Progenitor cell of endocrine pancreas (in vitro differentiated cells): ENCODE measurements at regions not wholly inside any gene's neighbourhood (a gene's known extent, or its start where the extent isn't known, plus 50 kb on each side); places are given as distances from the start of the nearest gene placed in this dataset.

Experiments
- DNase-seq: peaks from one replicate; pipeline ENCODE4 v3.0.0; 2021; ENCODE audit warnings: low spot score; ENCODE audit not compliant: unreplicated experiment
- H3K27ac Mint-ChIP-seq: 2 replicates; pipeline ENCODE4 v1.8.0; 2021; ENCODE audit warnings: mild to moderate bottlenecking, moderate library complexity, mixed read lengths
- H3K27me3 Mint-ChIP-seq: 2 replicates; pipeline ENCODE4 v1.8.0; 2021; ENCODE audit warnings: mixed read lengths
- H3K36me3 Mint-ChIP-seq: 2 replicates; pipeline ENCODE4 v1.8.0; 2022; ENCODE audit warnings: mixed read lengths; ENCODE audit not compliant: insufficient read depth
- H3K4me1 Mint-ChIP-seq: 2 replicates; pipeline ENCODE4 v1.8.0; 2021; ENCODE audit warnings: low read depth, mixed read lengths
- H3K4me3 Mint-ChIP-seq: 2 replicates; pipeline ENCODE4 v1.8.0; 2021; ENCODE audit warnings: low read depth, mild to moderate bottlenecking, moderate library complexity, mixed read lengths
- H3K9me3 Mint-ChIP-seq: 2 replicates; pipeline ENCODE4 v1.8.0; 2021; ENCODE audit warnings: low read depth, mixed read lengths
- TF ChIP-seq, protein P1 (sequence below): fragments of 200-600 bp; sonication (generic); IDR thresholded peaks from one replicate; pipeline ENCODE4 v1.5.0; 2021; ENCODE audit warnings: antibody characterized with exemption, mild to moderate bottlenecking; ENCODE audit not compliant: unreplicated experiment

GRCh38 chr3:117442566-117442965 is 733.0 kb downstream of the TUSC7 start:
- Mint-ChIP-seq H3K4me3 (no peak overlapping the region), H3K27me3 (no peaks in the 10 kb centered on the region), H3K9me3 (no peaks in the 10 kb centered on the region), H3K27ac (no peak overlapping the region), H3K36me3 (no peaks in the 10 kb centered on the region), H3K4me1 (no peaks in the 10 kb centered on the region)
- DNase-seq = no peak
- TF ChIP-seq, protein P1, sequence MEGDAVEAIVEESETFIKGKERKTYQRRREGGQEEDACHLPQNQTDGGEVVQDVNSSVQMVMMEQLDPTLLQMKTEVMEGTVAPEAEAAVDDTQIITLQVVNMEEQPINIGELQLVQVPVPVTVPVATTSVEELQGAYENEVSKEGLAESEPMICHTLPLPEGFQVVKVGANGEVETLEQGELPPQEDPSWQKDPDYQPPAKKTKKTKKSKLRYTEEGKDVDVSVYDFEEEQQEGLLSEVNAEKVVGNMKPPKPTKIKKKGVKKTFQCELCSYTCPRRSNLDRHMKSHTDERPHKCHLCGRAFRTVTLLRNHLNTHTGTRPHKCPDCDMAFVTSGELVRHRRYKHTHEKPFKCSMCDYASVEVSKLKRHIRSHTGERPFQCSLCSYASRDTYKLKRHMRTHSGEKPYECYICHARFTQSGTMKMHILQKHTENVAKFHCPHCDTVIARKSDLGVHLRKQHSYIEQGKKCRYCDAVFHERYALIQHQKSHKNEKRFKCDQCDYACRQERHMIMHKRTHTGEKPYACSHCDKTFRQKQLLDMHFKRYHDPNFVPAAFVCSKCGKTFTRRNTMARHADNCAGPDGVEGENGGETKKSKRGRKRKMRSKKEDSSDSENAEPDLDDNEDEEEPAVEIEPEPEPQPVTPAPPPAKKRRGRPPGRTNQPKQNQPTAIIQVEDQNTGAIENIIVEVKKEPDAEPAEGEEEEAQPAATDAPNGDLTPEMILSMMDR = no peak

DNA sequence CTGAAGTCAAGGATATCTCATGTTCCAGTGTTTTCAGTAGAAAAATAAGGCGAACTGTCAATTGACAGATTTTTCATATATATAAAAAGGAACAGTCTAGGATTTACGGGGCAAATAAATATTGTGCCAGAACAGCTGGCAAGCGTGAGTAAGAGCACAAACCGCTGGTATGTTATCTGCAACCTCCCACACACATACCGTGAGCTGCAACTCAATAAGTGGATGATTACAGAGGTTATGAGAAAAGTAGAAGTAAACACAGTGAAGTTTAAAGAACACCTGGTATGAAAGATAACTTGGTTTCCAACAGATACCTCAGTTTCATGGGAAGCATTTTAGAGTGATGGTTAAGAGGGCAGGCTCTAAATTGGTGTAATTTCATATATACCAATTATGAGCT is 733.4 kb downstream of the TUSC7 start:
- H3K9me3 Mint-ChIP-seq = no peaks in the 10 kb centered on the region
- no peak for DNase-seq
- H3K4me3 Mint-ChIP-seq = no peak overlapping the region
- H3K4me1 Mint-ChIP-seq = peaks cover 2% of the 10 kb centered on the region
- no peaks in the 10 kb centered on the region for H3K36me3 Mint-ChIP-seq
- H3K27me3 Mint-ChIP-seq = no peaks in the 10 kb centered on the region
- H3K27ac Mint-ChIP-seq = no peak overlapping the region
- TF ChIP-seq, protein P1 = no peak

- Mint-ChIP-seq H3K4me3 (no peak overlapping the region), H3K36me3 (no peaks in the 10 kb centered on the region), H3K27me3 (no peaks in the 10 kb centered on the region), H3K4me1 (peaks cover 3% of the 10 kb centered on the region), H3K27ac (no peak overlapping the region), H3K9me3 (no peaks in the 10 kb centered on the region)
- no peak for DNase-seq
- TF ChIP-seq, protein P1 = no peak
Observed at GRCh38 chr3:117444175-117444574, 734.6 kb downstream of the TUSC7 start.

DNA sequence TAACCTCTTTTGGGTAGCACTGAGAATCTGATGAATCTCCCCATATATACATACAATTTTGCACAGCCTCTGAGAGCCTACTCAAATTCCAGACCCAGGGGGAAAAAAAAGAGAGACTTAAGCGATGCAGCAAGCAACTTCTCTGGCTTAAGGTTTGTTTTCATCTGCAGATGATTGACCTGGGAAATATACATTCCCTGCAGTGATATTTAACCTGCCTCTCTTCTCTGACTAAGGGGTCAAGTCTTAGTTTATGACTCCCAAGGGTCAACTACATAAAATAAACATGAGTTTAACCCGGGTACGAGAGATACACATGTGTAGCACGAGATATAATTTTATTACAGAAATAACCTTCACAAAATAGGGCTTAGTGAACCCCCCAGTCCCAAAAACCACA is 737.8 kb downstream of the TUSC7 start:
- Mint-ChIP-seq H3K27me3 (no peaks in the 10 kb centered on the region), H3K27ac (no peak overlapping the region), H3K36me3 (no peaks in the 10 kb centered on the region), H3K4me3 (no peak overlapping the region), H3K4me1 (peaks cover 3% of the 10 kb centered on the region), H3K9me3 (no peaks in the 10 kb centered on the region)
- DNase-seq = no peak
- TF ChIP-seq, protein P1 = no peak

DNA sequence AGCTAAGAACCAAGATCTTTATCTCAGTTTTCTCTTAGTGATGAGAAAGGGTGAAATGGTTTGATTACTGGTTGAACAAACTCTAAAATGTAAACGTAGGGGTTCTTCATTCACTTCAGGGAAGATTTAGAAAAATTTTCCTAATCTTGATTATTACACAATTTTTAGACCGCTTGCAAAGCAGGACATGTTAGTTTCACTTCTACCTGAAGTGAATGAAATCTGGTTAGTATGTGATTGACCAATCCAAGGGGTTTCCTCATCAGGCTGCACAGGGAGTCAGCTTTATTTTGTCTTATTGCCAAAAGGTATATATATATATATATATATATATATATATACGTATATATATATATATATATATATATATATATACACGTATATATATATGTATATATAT is 740.4 kb downstream of the TUSC7 start:
- peaks cover 3% of the 10 kb centered on the region for H3K4me1 Mint-ChIP-seq

More for the DNA sequence above, 740.4 kb downstream of the TUSC7 start:
- no peak overlapping the region for H3K27ac Mint-ChIP-seq
- no peak overlapping the region for H3K4me3 Mint-ChIP-seq
- H3K27me3 Mint-ChIP-seq = no peaks in the 10 kb centered on the region
- no peaks in the 10 kb centered on the region for H3K36me3 Mint-ChIP-seq
- no peaks in the 10 kb centered on the region for H3K9me3 Mint-ChIP-seq
- DNase-seq = no peak
- TF ChIP-seq, protein P1 = no peak
